HG03175 (cell line): ENCODE measurements at regions not wholly inside any gene's neighbourhood (a gene's known extent, or its start where the extent isn't known, plus 50 kb on each side); places are given as distances from the start of the nearest gene placed in this dataset.
"Not testable (repeated sequence)": the region's sequence is repeated elsewhere in the genome, so short reads cannot be mapped to it uniquely, and the experiment has no call there.

ENCODE experiments used
- ATAC-seq: cut with Tn5 transposase; IDR thresholded peaks from one replicate; pipeline ENCODE4 v1.9.1; 2021; ENCODE audit warnings: mild to moderate bottlenecking, moderate library complexity; ENCODE audit not compliant: unreplicated experiment

GRCh38 chr3:181279239-181279565, 289.7 kb upstream of the DNAJC19 start:
- no peak for ATAC-seq

DNA sequence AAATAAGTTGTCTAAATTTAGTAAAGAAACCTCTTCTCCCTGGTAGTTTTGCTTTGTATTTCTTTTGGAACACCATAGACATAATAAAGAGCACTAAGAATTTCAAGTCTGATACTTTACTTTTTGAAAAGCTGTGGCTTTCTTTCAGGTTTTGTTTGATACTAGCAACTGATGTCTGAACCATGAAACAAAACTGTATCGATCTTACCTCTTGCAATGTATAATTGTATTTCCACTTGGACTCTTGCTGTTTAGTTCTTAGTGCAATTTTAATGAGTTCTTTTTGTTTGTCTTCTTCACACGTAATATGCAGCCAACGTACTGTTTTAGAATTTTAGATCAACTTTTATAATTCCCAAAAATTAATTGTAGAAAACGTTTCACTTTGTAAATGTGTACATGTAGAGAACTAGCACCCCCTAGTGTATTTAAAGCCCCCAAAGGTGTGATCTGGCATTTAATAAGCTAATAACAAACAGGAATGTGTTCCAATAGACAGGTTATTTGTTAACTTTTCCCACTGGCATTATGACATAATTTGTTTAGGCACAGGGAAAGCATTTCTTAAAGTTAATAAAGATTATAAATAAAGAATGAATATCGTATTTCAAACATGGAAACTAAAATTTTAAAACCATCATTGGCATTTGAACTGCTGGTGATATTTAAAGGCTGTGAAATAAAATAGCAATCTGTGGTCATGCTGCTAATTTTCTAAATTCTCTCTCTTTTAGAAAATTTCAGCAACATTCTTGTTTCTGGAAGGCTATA, 289.1 kb upstream of the DNAJC19 start:
- no peak for ATAC-seq

- ATAC-seq, result no peak
Measured at GRCh38 chr3:181276358-181276896, 286.9 kb upstream of the DNAJC19 start.

- ATAC-seq, result no peak
Measured at GRCh38 chr3:181274025-181274424, 284.5 kb upstream of the DNAJC19 start.

DNA sequence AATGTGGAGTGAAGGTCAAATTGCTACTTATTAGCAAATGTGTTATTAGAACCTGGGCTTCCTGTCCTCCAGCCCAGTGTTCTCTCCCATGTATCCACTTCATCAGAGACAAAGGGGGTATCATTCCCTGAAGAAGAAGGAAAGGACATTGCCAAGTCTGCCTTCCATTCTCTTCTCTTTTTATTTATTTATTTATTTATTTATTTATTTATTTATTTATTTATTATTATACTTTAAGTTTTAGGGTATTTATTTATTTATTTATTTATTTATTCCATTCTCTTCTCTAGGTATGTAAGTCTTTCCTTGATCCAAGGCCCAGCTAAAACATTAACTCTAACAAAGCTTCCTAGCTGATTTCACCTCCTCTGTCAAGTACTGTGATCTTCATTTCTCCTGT, 277.8 kb upstream of the DNAJC19 start:
- no peak for ATAC-seq

DNA sequence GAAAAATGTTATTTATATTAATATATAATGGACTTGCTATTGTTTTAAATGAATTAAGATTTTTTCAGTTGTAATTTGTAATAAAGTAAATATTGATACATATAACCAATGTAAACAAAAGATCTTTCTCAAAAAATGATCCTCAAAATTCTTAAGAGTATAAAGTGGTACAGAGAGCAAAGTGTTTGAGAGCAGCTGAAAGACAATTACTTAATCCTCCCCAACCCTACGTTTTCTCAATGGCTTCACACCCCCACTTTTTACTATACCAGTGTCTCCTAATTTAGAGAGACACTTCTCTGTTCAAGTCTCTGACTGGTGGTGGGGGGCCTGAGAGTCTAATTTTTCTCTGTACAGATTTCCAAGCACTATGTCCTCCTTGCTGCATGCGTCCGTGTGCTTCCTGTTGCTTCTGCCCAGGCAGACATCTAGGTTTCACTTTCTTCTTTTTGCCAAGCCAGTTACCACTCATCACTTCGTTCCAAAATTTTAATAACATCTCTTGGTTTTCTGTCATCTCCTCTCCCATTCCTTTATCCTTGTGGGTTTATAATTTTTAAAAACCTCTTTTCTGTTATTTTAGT, 276.3 kb upstream of the DNAJC19 start:
- peak; percentile 82 for ATAC-seq

DNA sequence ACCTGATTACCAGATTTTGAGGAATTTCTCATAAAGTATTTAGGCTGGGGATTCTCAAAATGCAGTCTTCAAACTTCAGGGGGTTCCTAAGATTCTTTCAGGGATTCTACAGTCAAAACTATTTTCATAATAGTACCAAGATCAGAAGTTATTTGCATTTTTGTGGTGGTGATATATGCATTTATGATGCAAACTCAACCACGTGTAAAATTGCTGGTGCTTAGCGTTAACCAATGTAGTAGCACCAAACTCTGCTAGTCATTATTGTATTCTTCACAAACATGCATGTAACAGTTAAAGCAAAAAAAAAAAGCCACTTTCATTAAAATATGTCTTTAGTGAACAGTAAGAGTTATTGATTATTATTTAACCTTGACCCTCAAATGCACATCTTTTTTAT, 274.9 kb upstream of the DNAJC19 start:
- ATAC-seq, result no peak

GRCh38 chr3:181253796-181254195, 264.3 kb upstream of the DNAJC19 start:
- no peak for ATAC-seq

GRCh38 chr3:181252631-181253030, 263.1 kb upstream of the DNAJC19 start:
- no peak for ATAC-seq

GRCh38 chr3:181250714-181251113, 261.2 kb upstream of the DNAJC19 start:
- no peak for ATAC-seq

GRCh38 chr3:181239441-181239840, 249.9 kb upstream of the DNAJC19 start:
- no peak for ATAC-seq

GRCh38 chr3:181230258-181230657, 240.7 kb upstream of the DNAJC19 start:
- ATAC-seq, result no peak

- ATAC-seq, result no peak
Measured at GRCh38 chr3:181213347-181213746, 223.8 kb upstream of the DNAJC19 start.

DNA sequence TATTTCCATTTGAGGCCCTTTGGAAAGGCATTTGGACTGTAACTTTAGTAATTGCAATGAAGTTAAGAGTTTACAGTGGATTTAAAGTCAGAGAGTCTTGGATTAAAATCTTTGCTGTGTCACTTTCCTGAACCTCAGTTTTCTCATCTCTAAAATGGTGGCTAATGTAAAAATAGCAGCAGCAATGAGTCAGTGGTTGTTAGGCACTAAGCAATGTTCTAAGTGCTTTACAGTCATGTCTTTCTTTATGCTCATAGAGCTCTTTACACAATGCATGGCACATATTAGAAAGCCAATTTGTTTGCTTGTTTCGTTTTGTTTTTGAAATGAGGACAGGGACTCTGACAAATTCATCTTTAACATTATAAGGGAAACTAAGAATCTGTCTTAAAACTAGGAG, 222.7 kb upstream of the DNAJC19 start:
- ATAC-seq, result no peak

DNA sequence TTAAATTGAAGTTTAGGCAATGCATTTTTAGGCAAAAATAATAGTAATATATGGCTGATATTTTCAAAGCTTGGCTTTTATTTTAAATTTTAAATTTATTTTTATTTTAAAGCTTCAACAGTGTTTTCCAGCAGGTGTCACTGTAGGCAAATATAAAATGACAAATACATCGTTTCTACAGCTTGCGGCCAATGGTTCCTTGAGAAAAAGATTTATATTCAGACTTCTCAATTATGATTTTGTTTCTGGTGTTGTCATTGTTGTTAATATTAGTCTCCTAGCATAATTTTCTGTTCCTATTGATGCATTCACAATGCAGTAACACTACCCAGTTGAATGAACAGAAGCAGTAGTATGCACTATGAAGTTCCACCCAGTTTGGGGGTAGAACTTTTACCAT, 220.7 kb upstream of the DNAJC19 start:
- ATAC-seq, result no peak

DNA sequence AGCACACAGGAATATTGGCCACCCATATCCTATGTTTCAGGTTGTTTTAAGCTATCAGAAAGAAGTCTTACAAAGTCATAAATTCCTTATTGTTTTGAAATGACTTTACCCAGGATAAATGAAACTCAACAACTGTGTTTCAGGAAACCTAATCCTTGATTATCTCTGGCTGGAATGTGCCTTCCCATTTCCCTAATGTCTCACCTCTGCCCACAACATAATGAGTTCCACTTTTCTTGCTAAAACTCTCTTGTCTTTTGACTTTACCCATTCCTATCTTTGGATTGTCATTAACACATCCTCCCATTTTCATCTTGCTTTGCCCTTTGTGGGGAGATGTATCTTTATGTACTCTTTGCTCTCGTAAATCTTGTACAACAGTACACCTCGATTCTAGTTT, 200.0 kb upstream of the DNAJC19 start:
- ATAC-seq, result no peak

- no peak for ATAC-seq
Measured at GRCh38 chr3:181183764-181184163, 194.2 kb upstream of the DNAJC19 start.

- ATAC-seq, result not testable (repeated sequence)
Measured at GRCh38 chr3:181183057-181183456, 193.5 kb upstream of the DNAJC19 start.

- no peak for ATAC-seq
Measured at GRCh38 chr3:181178991-181179390, 189.5 kb upstream of the DNAJC19 start.

DNA sequence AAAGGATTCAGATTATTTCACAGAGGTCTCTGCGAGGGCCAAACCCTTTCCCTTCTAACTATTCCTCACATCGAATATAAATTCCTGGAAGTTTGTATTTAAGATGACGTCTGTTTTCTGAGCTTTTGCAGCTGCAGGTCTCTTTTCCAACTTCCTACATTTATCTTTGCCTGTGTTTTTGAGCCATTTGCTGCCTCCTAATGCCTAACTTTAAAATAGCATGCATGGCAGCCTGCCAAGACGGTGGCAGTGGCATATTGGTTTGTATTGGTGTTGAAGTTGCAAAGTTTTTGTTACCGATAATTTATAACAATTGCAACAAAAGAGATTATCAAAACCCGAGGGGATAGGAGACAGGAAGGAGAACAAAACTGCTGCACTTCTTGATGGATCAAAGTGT, 187.1 kb upstream of the DNAJC19 start:
- peak; percentile 56 for ATAC-seq

GRCh38 chr3:181174676-181175233, 185.2 kb upstream of the DNAJC19 start:
- no peak for ATAC-seq

DNA sequence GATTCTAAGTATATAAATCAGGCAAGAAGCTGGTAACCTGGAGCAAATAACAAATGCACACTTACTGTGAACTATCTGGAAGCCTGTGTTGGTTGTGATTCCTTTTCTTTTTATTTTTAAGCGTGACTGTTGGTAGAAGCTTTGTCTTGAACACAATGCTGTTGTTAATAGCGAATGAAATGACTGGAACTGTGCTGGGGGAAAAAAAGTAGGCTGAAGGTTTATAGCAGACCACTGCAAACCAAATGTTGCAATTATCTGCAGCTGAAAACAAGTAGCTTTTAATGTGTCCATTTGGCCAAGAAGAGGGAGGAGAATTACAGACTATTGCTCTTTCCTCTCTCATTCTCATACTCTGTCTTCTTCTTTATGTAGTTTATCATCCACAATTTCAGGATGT, 184.5 kb upstream of the DNAJC19 start:
- ATAC-seq, result no peak
